A549 (cell line): ENCODE measurements at regions not wholly inside any gene's neighbourhood (a gene's known extent, or its start where the extent isn't known, plus 50 kb on each side); places are given as distances from the start of the nearest gene placed in this dataset.

Experiments used
- ATAC-seq, 2 experiments: fragments of 200-7000 bp in 1 of 2; fragments of >200 bp in 1 of 2; cut with Nextera tagmentation in 1 of 2; cut with Tn5 transposase in 1 of 2; 3 replicates each; pipeline versions ENCODE4 v1.8.0 to v1.9.1; 2018 to 2020; ENCODE audit warnings: mild to moderate bottlenecking in 1 of 2, moderate library complexity in 1 of 2
- CTCF ChIA-PET: fragments of 300-600 bp; sonication (Branson Sonifier 250); formaldehyde crosslinking; extraction: SDS; loops from one replicate; lab custom pipeline; 2021; ENCODE audit warnings: antibody characterized with exemption, inconsistent platforms; lab: Yijun Ruan, JAX
- POLR2A ChIA-PET: fragments of 350-600 bp; formaldehyde crosslinking; extraction: SDS; loops from one replicate; lab custom pipeline; 2021; ENCODE audit warnings: antibody characterized with exemption, inconsistent platforms; lab: Yijun Ruan, JAX
- DNase-seq, 2 experiments: peaks; one replicate each; pipeline versions ENCODE4 v3.0.0 to v3.0.0-alpha.2; 2011 to 2016; ENCODE audit warnings: low read depth in 1 of 2, low spot score in 1 of 2
- FAIRE-seq: peaks from 2 replicates; lab custom pipeline; 2011; peaks lifted over from hg19 to GRCh38; lab: Jason Lieb, UNC
- H3K27ac ChIP-seq, 2 experiments: fragments of >200 bp; sonication (Bioruptor Twin); formaldehyde crosslinking; 3 replicates each; pipeline ENCODE4 v1.5.1; 2016 to 2017
- H3K4me1 ChIP-seq: fragments of >200 bp; sonication (Bioruptor Twin); formaldehyde crosslinking; 3 replicates; pipeline ENCODE4 v1.6.1; 2016
- H3K4me2 ChIP-seq: fragments of >200 bp; sonication (Bioruptor Twin); formaldehyde crosslinking; 3 replicates; pipeline ENCODE4 v1.6.1; 2016
- H3K4me3 ChIP-seq: fragments of >200 bp; sonication (Bioruptor Twin); formaldehyde crosslinking; 3 replicates; pipeline ENCODE4 v1.5.1; 2016
- H3K9me3 ChIP-seq: fragments of >200 bp; sonication (Bioruptor Twin); formaldehyde crosslinking; 3 replicates; pipeline ENCODE4 v1.6.1; 2016
- E2F6 ChIP-seq: IDR thresholded peaks from 2 replicates; pipeline ENCODE4 v1.6.1; 2012; ENCODE audit warnings: low read depth, borderline replicate concordance
- FOSL2 ChIP-seq, 2 experiments: fragments of 450-650 bp in 1 of 2; fragments of >200 bp in 1 of 2; sonication (Bioruptor Twin) in 1 of 2; formaldehyde crosslinking; IDR thresholded peaks; 2 replicates each; pipeline versions ENCODE4 v1.5.0 to v1.6.1; 2016 to 2020; ENCODE audit warnings: mild to moderate bottlenecking in 1 of 2, moderate library complexity in 1 of 2
- HDAC2 ChIP-seq: fragments of 200-600 bp; sonication (generic); IDR thresholded peaks from 2 replicates; pipeline ENCODE4 v1.6.1; 2016
- KDM1A ChIP-seq: fragments of 200-600 bp; sonication (generic); IDR thresholded peaks from 2 replicates; pipeline ENCODE4 v1.6.1; 2016; ENCODE audit warnings: low read depth, mild to moderate bottlenecking
- KDM5A ChIP-seq: fragments of 200-600 bp; sonication (generic); IDR thresholded peaks from 2 replicates; pipeline ENCODE4 v1.6.1; 2016; ENCODE audit warnings: antibody characterized with exemption, mild to moderate bottlenecking
- MAFK ChIP-seq: fragments of 450-650 bp; IDR thresholded peaks from 2 replicates; pipeline ENCODE4 v1.6.1; 2014; ENCODE audit not compliant: partially characterized antibody
- NPAS2 ChIP-seq: fragments of 250-450 bp; sonication (Bioruptor Pico); IDR thresholded peaks from 2 replicates; pipeline ENCODE4 v1.8.0; 2022; ENCODE audit warnings: mild to moderate bottlenecking, moderate library complexity, borderline replicate concordance
- RAD21 ChIP-seq, 2 experiments: fragments of >200 bp in 1 of 2; sonication (Bioruptor Twin) in 1 of 2; formaldehyde crosslinking in 1 of 2; IDR thresholded peaks in 1 of 2; conservative IDR thresholded peaks in 1 of 2; 2 replicates in 1 of 2; 3 replicates in 1 of 2; pipeline ENCODE4 v1.6.1; 2012 to 2018; ENCODE audit warnings: inconsistent platforms in 1 of 2
- REST ChIP-seq: fragments of 200-600 bp; sonication (generic); IDR thresholded peaks from 2 replicates; pipeline ENCODE4 v1.6.1; 2016; ENCODE audit warnings: antibody characterized with exemption, mild to moderate bottlenecking, moderate library complexity
- RFX5 ChIP-seq: fragments of 450-650 bp; IDR thresholded peaks from 2 replicates; pipeline ENCODE4 v1.7.1; 2014; ENCODE audit warnings: antibody characterized with exemption, mild to moderate bottlenecking, moderate library complexity
- SREBF2 ChIP-seq: fragments of 450-650 bp; IDR thresholded peaks from 2 replicates; pipeline ENCODE4 v1.6.1; 2014; ENCODE audit warnings: mild to moderate bottlenecking, moderate library complexity
- TP53 ChIP-seq: fragments of 250-450 bp; sonication (Bioruptor Pico); IDR thresholded peaks from 2 replicates; pipeline ENCODE4 v1.5.0; 2021; ENCODE audit warnings: mild to moderate bottlenecking, moderate library complexity
- USF2 ChIP-seq: fragments of 450-650 bp; IDR thresholded peaks from 2 replicates; pipeline ENCODE4 v1.6.1; 2014; ENCODE audit warnings: antibody characterized with exemption
- ZSCAN20 ChIP-seq: fragments of 250-450 bp; sonication (Bioruptor Pico); IDR thresholded peaks from 2 replicates; pipeline ENCODE4 v1.8.0; 2022; ENCODE audit warnings: mild to moderate bottlenecking, moderate library complexity
- WGBS: methylation state at CpG from one replicate; pipeline ENCODE4 v1.1.6; 2017; ENCODE audit errors: missing lambda C conversion rate; 5-methylcytosine and 5-hydroxymethylcytosine counted together
- TF ChIP-seq, protein P1 (sequence below): fragments of >200 bp; sonication (Bioruptor Twin); formaldehyde crosslinking; IDR thresholded peaks from 3 replicates; pipeline ENCODE4 v1.5.1; 2016

- peak; percentile 70 for FAIRE-seq
- DNase-seq: peak; percentile 17 to 58
- no peak overlapping the region for H3K4me3 ChIP-seq
- H3K27ac ChIP-seq: no peak overlapping the region
- peak; percentile 64 to 87; a peak in 4 of 6 replicates for ATAC-seq
- H3K4me1 ChIP-seq: no peaks in the 10 kb centered on the region
- ChIA-PET POLR2A (no interaction called here), CTCF (no interaction called here)
- WGBS: 0% methylated on average over 1 of the region's 1 CpG
- TF ChIP-seq KDM5A (no peak), RAD21 (conservative IDR thresholded peaks at IDR 0.05 in 1 of 2, IDR thresholded peaks at IDR 0.05 in 1 of 2) (peak in 1 of 2 experiments; percentile 35; a peak in 2 of 5 replicates)
- TF ChIP-seq, protein P1, sequence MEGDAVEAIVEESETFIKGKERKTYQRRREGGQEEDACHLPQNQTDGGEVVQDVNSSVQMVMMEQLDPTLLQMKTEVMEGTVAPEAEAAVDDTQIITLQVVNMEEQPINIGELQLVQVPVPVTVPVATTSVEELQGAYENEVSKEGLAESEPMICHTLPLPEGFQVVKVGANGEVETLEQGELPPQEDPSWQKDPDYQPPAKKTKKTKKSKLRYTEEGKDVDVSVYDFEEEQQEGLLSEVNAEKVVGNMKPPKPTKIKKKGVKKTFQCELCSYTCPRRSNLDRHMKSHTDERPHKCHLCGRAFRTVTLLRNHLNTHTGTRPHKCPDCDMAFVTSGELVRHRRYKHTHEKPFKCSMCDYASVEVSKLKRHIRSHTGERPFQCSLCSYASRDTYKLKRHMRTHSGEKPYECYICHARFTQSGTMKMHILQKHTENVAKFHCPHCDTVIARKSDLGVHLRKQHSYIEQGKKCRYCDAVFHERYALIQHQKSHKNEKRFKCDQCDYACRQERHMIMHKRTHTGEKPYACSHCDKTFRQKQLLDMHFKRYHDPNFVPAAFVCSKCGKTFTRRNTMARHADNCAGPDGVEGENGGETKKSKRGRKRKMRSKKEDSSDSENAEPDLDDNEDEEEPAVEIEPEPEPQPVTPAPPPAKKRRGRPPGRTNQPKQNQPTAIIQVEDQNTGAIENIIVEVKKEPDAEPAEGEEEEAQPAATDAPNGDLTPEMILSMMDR: peak; percentile 20; the same call in 1 of the 3 replicates
- H3K4me2 ChIP-seq: no peak overlapping the region
- H3K9me3 ChIP-seq: no peaks in the 10 kb centered on the region
Measured at GRCh38 chr20:12570371-12570770, 438.4 kb upstream of the SPTLC3 start.

- DNase-seq (no peak), ATAC-seq (no peak)
- no peaks in the 10 kb centered on the region for H3K4me1 ChIP-seq
- H3K4me2 ChIP-seq: no peak overlapping the region
- CTCF ChIA-PET: no interaction called here
- POLR2A ChIA-PET: no interaction called here
- no peak overlapping the region for H3K4me3 ChIP-seq
- 0 out of 3 replicates have a peak, but pooled peaks cover 3% of the 10 kb centered on the region for H3K9me3 ChIP-seq
- no peak overlapping the region for H3K27ac ChIP-seq
- 1% methylated on average over 4 of the region's 4 CpGs for WGBS
- no peak for TF ChIP-seq E2F6
- no peak for TF ChIP-seq ZSCAN20 (CRISPR knock-in tag)
- TF ChIP-seq, all 56 proteins: peak for 0
- FAIRE-seq: no peak
Measured at GRCh38 chr20:12573442-12573841, 435.3 kb upstream of the SPTLC3 start.

GRCh38 chr20:12575352-12576095, 433.2 kb upstream of the SPTLC3 start:
- ChIA-PET POLR2A (no interaction called here), CTCF (interaction anchor here (1.3 kb wide), 1 partner anchor 12 kb away, joined by 3 read pairs; no protein-coding TSS in a partner anchor)
- no peak for DNase-seq
- Histone ChIP-seq H3K4me2 (no peak overlapping the region), H3K9me3 (0 out of 3 replicates have a peak, but pooled peaks cover 3% of the 10 kb centered on the region), H3K4me3 (no peak overlapping the region), H3K4me1 (no peaks in the 10 kb centered on the region), H3K27ac (no peak overlapping the region)
- TF ChIP-seq REST: no peak
- TF ChIP-seq HDAC2: no peak
- TF ChIP-seq SREBF2: no peak
- no peak for FAIRE-seq
- 0% methylated on average over 4 of the region's 4 CpGs for WGBS
- no peak for ATAC-seq

GRCh38 chr20:12577213-12577612, 431.6 kb upstream of the SPTLC3 start:
- FAIRE-seq (peak; percentile 67), ATAC-seq (no peak), DNase-seq (no peak)
- Histone ChIP-seq H3K4me1 (no peaks in the 10 kb centered on the region), H3K9me3 (0 out of 3 replicates have a peak, but pooled peaks cover 5% of the 10 kb centered on the region), H3K4me2 (no peak overlapping the region), H3K4me3 (no peak overlapping the region), H3K27ac (no peak overlapping the region)
- ChIA-PET POLR2A (no interaction called here), CTCF (no interaction called here)
- 4% methylated on average over 1 of the region's 1 CpG for WGBS
- TF ChIP-seq, protein P1: no peak
- TF ChIP-seq TP53 (CRISPR knock-in tag): no peak
- TF ChIP-seq FOSL2 (IDR thresholded peaks at IDR 0.05): no peak
- no peak for TF ChIP-seq FOSL2 (CRISPR knock-in tag; IDR thresholded peaks at IDR 0.05)
- no peak for TF ChIP-seq KDM1A
- no peak for TF ChIP-seq USF2
- no peak for TF ChIP-seq RFX5
- TF ChIP-seq MAFK: peak; percentile 98
- no peak for TF ChIP-seq NPAS2 (CRISPR knock-in tag)
- TF ChIP-seq, all 56 proteins: peak for 1
